OCI-LY3 (cell line): ENCODE measurements at regions not wholly inside any gene's neighbourhood (a gene's known extent, or its start where the extent isn't known, plus 50 kb on each side); places are given as distances from the start of the nearest gene placed in this dataset.

ENCODE experiments used
- H2AFZ ChIP-seq: fragments of 200-600, 300-600 bp; shearing (Covaris generic); 2 replicates; pipeline ENCODE4 v1.6.0; 2014; ENCODE audit warnings: antibody characterized with exemption, low read depth, low read length
- H3K27ac ChIP-seq: fragments of 200-600, 300-600 bp; sonication (generic); 2 replicates; pipeline ENCODE4 v1.5.1; 2014; ENCODE audit warnings: mild to moderate bottlenecking, low read length, moderate library complexity, mixed read lengths
- H3K27me3 ChIP-seq: fragments of 200-600, 300-600 bp; sonication (generic); 2 replicates; pipeline ENCODE4 v1.6.1; 2014; ENCODE audit warnings: low read depth, low read length, mixed read lengths
- H3K36me3 ChIP-seq: fragments of 200-600, 300-600 bp; sonication (generic); replicated peaks from 2 replicates; pipeline ENCODE3; 2014; ENCODE audit warnings: low read depth, low read length, mixed read lengths
- H3K4me1 ChIP-seq: fragments of 300-600, 200-600 bp; sonication (generic); 2 replicates; pipeline ENCODE4 v1.6.1; 2014; ENCODE audit warnings: low read length, mixed read lengths
- H3K4me2 ChIP-seq: fragments of 200-600, 300-600 bp; sonication (generic); 2 replicates; pipeline ENCODE4 v1.6.1; 2014; ENCODE audit warnings: low read length, mixed read lengths
- H3K4me3 ChIP-seq: fragments of 300-600, 200-600 bp; sonication (generic); 2 replicates; pipeline ENCODE4 v1.5.1; 2014; ENCODE audit warnings: antibody characterized with exemption, mild to moderate bottlenecking, low read length, moderate library complexity
- H3K79me2 ChIP-seq: fragments of 300-600, 200-600 bp; shearing (Covaris generic); 2 replicates; pipeline ENCODE4 v1.6.1; 2014; ENCODE audit warnings: mild to moderate bottlenecking, low read length, mixed read lengths
- H3K9ac ChIP-seq: fragments of 300-600, 200-600 bp; shearing (Covaris generic); 2 replicates; pipeline ENCODE4 v1.6.0; 2014; ENCODE audit warnings: mild to moderate bottlenecking, low read length, moderate library complexity
- H3K9me3 ChIP-seq: fragments of 200-600, 300-600 bp; shearing (Covaris generic); 2 replicates; pipeline ENCODE4 v1.6.1; 2014; ENCODE audit warnings: low read length, mixed read lengths; ENCODE audit not compliant: insufficient read depth
- H4K20me1 ChIP-seq: fragments of 200-600, 300-600 bp; sonication (generic); 2 replicates; pipeline ENCODE4 v1.6.1; 2016; ENCODE audit warnings: low read length, mixed read lengths; ENCODE audit not compliant: insufficient read depth
- EZH2phosphoT487 ChIP-seq: fragments of 200-600 bp; shearing (Covaris generic); IDR thresholded peaks from 2 replicates; pipeline ENCODE4 v1.6.1; 2018; ENCODE audit warnings: antibody characterized with exemption, mixed run types, low read depth
- TF ChIP-seq, protein P1 (sequence below): fragments of 200-600, 300-600 bp; sonication (generic); IDR thresholded peaks from 2 replicates; pipeline ENCODE4 v1.5.1; 2014; ENCODE audit warnings: antibody characterized with exemption, low read length, low read depth

DNA sequence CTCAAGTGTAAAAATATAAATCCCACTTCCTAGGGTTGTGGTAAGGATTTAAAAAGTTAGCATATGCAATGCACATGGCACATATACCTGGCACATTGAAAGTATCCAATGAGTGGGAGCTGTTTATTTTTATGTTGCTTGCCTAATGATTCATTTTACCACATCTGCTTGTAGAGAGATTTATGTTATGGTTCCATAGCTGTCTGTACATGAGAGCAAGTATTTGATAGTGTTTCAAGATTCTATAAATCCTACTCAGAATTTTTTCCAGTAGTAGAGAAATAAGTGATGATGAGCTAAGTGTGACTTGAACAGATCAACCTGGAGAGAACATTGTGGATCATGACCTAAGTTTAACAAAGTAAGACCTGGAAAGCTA lies 125.3 kb upstream of the SPTLC3 start:
- H3K9me3 ChIP-seq = no peaks in the 10 kb centered on the region
- H2AFZ ChIP-seq = no peak overlapping the region
- TF ChIP-seq, protein P1, sequence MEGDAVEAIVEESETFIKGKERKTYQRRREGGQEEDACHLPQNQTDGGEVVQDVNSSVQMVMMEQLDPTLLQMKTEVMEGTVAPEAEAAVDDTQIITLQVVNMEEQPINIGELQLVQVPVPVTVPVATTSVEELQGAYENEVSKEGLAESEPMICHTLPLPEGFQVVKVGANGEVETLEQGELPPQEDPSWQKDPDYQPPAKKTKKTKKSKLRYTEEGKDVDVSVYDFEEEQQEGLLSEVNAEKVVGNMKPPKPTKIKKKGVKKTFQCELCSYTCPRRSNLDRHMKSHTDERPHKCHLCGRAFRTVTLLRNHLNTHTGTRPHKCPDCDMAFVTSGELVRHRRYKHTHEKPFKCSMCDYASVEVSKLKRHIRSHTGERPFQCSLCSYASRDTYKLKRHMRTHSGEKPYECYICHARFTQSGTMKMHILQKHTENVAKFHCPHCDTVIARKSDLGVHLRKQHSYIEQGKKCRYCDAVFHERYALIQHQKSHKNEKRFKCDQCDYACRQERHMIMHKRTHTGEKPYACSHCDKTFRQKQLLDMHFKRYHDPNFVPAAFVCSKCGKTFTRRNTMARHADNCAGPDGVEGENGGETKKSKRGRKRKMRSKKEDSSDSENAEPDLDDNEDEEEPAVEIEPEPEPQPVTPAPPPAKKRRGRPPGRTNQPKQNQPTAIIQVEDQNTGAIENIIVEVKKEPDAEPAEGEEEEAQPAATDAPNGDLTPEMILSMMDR = no peak
- no peak for TF ChIP-seq EZH2phosphoT487
- no peak overlapping the region for H3K4me3 ChIP-seq
- H3K4me1 ChIP-seq = no peaks in the 10 kb centered on the region
- no peak overlapping the region for H3K27ac ChIP-seq
- H3K9ac ChIP-seq = no peak overlapping the region
- peaks cover 19% of the 10 kb centered on the region for H3K27me3 ChIP-seq
- no peaks in the 10 kb centered on the region for H4K20me1 ChIP-seq
- H3K4me2 ChIP-seq = no peak overlapping the region
- H3K79me2 ChIP-seq = no peaks in the 10 kb centered on the region
- H3K36me3 ChIP-seq = no peaks in the 10 kb centered on the region

DNA sequence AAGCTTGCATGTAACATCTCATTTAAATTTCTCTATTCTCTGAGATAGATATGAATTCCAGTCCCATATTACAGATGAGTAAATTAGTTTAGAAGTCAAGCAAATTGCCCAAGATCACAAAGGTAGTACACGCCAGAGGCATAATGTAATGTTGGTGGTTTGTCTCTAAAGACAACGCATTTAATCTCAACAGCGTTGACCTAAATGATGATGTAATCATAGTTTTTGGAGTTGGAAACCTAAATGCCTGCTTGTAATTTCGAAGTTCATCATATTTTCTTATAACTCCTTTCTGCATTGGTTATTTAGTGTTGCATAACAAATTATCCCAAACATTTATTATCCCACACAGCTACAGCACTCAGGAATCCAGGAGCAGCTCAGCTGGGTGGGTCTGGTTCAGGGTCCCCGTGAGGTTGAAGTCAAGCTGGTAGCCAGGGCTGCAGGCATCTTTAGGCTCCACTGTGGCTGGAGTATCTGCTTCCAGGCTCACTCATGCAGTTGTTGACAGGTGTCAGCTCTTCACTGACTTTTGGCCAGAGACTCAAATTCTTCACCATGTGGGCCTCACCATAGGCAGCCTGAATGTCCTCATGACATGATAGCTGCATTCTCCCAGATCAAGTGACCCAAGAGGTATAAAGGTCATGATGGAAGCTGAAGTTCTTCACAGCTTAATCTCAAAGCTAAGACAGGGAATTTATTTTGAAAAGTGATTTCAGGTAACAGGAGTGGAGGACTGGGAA lies 122.0 kb upstream of the SPTLC3 start:
- no peak overlapping the region for H2AFZ ChIP-seq
- no peak overlapping the region for H3K4me2 ChIP-seq
- TF ChIP-seq, protein P1 = no peak
- no peak for TF ChIP-seq EZH2phosphoT487
- H3K27ac ChIP-seq = no peak overlapping the region
- peaks cover 11% of the 10 kb centered on the region for H3K27me3 ChIP-seq
- H4K20me1 ChIP-seq = no peaks in the 10 kb centered on the region
- H3K4me1 ChIP-seq = no peaks in the 10 kb centered on the region
- H3K9me3 ChIP-seq = no peaks in the 10 kb centered on the region
- no peaks in the 10 kb centered on the region for H3K79me2 ChIP-seq
- no peak overlapping the region for H3K9ac ChIP-seq
- no peak overlapping the region for H3K4me3 ChIP-seq
- H3K36me3 ChIP-seq = no peaks in the 10 kb centered on the region

DNA sequence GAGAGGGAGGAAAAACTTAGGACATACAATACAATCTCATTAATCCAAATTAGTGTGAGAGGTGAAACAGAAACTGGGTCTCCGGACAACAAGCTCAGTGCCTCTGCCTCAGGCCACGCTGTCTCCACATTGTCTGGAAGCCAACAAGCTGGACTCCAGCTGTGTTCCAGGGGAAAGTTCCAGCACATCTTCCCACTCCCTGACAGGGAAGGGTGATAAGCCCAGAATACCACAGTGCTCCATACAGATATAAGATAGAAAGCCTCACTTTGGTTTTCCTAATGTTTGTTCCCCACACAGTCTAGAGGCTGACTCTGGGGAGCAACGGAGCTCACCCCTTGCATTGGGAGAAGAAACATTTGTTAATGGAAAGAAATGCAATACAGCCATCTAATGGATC lies 117.1 kb upstream of the SPTLC3 start:
- no peaks in the 10 kb centered on the region for H3K9me3 ChIP-seq
- no peak overlapping the region for H3K4me3 ChIP-seq
- H3K27ac ChIP-seq = no peak overlapping the region
- TF ChIP-seq EZH2phosphoT487 = no peak
- TF ChIP-seq, protein P1 = no peak
- no peaks in the 10 kb centered on the region for H4K20me1 ChIP-seq
- no peaks in the 10 kb centered on the region for H3K36me3 ChIP-seq
- H3K79me2 ChIP-seq = no peaks in the 10 kb centered on the region
- no peaks in the 10 kb centered on the region for H3K4me1 ChIP-seq
- H3K27me3 ChIP-seq = peaks cover 27% of the 10 kb centered on the region
- H2AFZ ChIP-seq = no peak overlapping the region
- H3K4me2 ChIP-seq = no peak overlapping the region
- no peak overlapping the region for H3K9ac ChIP-seq

DNA sequence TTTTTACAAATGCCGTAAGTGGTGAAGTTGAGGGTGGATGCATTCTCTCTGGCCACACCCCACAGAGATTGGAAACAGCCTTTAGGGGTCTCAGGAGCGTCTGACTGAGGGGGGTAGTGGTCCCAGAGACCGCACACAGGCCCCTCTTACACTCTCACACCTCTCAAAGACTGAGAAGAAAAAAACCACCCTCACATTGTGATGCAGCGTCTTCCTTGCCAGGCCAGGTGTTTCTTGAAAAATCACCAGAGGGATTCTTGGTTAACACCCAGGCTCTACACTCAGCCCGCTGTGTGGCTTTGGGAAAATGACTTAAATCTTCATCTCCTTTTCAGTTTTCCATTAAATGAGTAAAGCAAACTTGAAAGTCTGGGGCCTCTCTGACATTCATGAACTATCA lies 115.8 kb upstream of the SPTLC3 start:
- Histone ChIP-seq H4K20me1 (no peaks in the 10 kb centered on the region), H3K36me3 (no peaks in the 10 kb centered on the region), H3K4me3 (no peak overlapping the region), H3K9me3 (no peaks in the 10 kb centered on the region), H3K79me2 (no peaks in the 10 kb centered on the region), H3K4me1 (no peaks in the 10 kb centered on the region), H2AFZ (no peak overlapping the region), H3K27ac (no peak overlapping the region), H3K9ac (no peak overlapping the region), H3K27me3 (peaks cover 27% of the 10 kb centered on the region), H3K4me2 (no peak overlapping the region)
- TF ChIP-seq, protein P1 = no peak
- no peak for TF ChIP-seq EZH2phosphoT487
